Hepatocyte (in vitro differentiated cells): ENCODE measurements at regions not wholly inside any gene's neighbourhood (a gene's known extent, or its start where the extent isn't known, plus 50 kb on each side); places are given as distances from the start of the nearest gene placed in this dataset.

Experiments used
- CTCF ChIP-seq: fragments of 200-600 bp; sonication (generic); IDR thresholded peaks from 2 replicates; pipeline ENCODE4 v1.5.1; 2016; ENCODE audit warnings: antibody characterized with exemption, mild to moderate bottlenecking; ENCODE audit not compliant: poor library complexity
- EZH2 ChIP-seq: fragments of 200-600 bp; sonication (generic); IDR thresholded peaks from 2 replicates; pipeline ENCODE4 v1.6.1; 2016; ENCODE audit warnings: antibody characterized with exemption, mild to moderate bottlenecking, borderline replicate concordance

- TF ChIP-seq CTCF, result no peak
- TF ChIP-seq EZH2, result no peak
These were observed 167.5 kb upstream of the SRRM4 start for GRCh38 chr12:118813778-118814357.
